ENCODE measurements at regions not wholly inside any gene's neighbourhood (a gene's known extent, or its start where the extent isn't known, plus 50 kb on each side); places are given as distances from the start of the nearest gene placed in this dataset.

GRCh38 chr1:80673935-80674597 lies 1126.7 kb upstream of the ADGRL2 start:
- no peak for DNase-seq

GRCh38 chr1:80668372-80668771 lies 1132.4 kb upstream of the ADGRL2 start:
- no peak for DNase-seq

GRCh38 chr1:80666073-80666472 lies 1134.7 kb upstream of the ADGRL2 start:
- no peak for DNase-seq

DNA sequence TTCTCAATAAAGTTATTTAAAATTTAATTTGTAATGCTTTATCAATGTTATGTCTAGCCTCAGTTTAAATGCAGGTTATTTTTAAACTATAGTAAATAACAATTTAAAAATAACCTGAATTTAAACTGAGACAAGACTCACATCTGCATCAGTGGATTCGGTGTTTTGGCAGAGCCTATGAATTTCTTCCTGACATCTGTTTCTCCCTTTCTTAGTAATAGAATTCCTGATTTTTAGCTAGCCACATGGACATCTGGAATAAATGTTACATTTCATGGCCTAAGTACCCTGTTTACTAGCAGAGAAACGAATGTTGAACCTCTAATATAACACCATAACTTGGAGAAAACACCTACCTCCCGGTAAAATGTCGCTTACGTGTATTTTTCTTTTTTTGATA lies 1141.6 kb upstream of the ADGRL2 start:
- DNase-seq, result no peak

DNA sequence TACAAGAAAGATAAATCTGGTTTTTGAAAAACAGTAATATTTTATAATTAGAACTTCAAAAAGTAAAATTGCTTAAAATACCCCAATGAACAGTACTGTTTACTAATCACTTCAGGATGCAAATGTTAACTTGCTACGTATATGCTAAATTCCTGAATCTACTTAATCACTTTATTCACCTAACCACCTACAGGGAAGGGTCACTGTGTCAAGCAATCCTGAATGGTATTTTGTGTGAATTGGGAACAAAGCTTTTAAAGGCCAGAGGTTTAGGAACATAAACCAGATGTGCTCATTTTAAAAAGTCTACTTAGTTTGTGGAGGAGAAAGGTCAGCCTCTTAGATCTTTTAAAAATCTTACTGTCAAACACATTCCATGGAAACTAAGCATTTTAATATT lies 1143.0 kb upstream of the ADGRL2 start:
- DNase-seq, result no peak

DNA sequence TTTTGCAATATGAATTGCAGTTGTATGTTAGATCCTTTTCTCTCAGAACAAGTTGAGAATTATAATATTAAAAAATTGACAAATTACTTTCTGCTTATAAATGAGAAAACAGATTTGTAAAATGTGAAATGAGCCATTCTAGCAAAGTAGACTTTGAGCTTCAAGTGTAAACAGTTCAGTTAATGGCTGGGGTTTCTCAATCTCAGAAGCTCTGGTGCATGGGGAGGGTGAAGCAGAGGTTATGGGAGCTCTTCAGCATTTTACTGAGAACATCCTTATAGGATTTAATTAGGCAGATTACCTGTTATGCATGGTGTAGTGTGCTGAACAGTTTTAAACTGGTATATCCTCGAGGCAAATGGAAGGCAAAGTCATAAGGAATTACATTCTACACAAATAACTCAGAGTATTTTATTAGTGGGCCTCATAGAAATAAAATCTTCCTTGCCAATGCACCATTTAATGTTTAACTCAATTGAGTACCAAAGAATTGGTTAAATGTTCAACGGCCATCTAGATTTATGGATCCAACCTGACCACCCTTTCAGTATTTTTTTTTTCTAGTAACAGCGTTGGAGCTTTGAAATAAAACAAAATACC lies 1143.6 kb upstream of the ADGRL2 start:
- no peak for DNase-seq

DNA sequence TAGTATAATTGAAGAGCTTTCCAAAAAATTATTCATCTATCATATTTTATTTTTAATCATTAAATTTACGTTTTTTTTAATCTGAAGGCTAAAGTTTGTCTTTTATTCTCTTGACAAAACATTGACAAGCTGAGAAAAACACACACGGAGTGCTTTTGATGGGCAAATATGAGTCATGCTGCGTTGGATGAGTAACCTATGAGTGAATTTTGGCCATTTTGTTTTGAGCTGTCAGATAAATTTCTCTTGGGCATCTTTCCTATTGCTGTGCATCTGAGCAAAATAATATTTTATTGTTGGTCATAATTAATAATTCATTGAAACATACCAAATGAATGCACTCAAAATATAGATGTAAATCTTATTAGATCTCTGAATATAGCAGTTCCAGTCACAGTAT lies 1144.1 kb upstream of the ADGRL2 start:
- no peak for DNase-seq

DNA sequence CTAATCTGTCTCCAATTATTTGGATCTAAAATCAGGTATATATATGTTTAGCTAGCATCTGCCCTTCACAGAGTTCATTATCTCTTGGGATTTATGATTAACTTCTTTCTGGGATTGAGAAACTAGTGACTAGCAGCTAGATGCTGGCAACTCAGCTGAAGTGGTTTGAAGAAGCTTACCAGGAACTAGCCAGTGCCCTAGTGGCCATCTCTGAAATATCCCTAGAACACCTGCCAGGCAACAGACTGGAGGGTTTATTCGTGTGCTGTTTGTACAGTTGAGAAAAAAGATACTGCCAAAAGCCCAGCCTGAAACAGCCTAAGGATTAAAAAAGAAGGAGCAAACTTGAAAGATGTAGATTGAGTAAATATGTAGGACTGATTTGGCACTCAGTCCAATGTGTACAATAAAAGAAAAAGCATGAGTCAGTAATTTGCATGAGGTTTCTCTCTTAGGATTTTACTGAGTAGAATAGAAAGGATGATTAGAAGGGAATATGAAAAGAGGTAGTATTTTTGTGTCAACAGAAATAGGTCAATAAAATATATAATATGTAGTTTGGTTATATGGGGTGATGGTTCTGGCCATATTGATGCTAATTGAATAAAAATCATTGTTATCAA lies 1144.6 kb upstream of the ADGRL2 start:
- DNase-seq, result peak; percentile 2

DNA sequence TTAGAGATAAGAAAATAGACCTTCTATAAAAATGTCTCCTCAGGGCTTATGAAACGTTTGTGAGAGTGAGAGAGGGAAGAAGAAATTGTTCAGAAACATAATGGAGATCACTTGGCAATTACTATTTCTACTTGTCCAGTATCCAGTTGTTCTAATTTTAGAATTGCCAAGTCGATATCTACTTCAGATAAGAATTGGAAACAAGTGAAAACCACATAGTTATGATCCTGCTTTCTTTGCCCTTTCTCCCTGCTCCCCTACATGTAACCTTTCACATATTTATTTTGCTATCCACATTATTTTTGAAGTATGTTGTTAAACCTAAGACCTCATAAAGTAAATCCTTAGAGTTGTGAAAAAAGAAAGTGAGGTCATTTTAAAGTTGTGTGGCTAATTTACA lies 1154.7 kb upstream of the ADGRL2 start:
- no peak for DNase-seq

GRCh38 chr1:80645621-80646020 lies 1155.1 kb upstream of the ADGRL2 start:
- DNase-seq, result no peak

- no peak for DNase-seq
Measured at GRCh38 chr1:80640978-80641377, 1159.8 kb upstream of the ADGRL2 start.

DNA sequence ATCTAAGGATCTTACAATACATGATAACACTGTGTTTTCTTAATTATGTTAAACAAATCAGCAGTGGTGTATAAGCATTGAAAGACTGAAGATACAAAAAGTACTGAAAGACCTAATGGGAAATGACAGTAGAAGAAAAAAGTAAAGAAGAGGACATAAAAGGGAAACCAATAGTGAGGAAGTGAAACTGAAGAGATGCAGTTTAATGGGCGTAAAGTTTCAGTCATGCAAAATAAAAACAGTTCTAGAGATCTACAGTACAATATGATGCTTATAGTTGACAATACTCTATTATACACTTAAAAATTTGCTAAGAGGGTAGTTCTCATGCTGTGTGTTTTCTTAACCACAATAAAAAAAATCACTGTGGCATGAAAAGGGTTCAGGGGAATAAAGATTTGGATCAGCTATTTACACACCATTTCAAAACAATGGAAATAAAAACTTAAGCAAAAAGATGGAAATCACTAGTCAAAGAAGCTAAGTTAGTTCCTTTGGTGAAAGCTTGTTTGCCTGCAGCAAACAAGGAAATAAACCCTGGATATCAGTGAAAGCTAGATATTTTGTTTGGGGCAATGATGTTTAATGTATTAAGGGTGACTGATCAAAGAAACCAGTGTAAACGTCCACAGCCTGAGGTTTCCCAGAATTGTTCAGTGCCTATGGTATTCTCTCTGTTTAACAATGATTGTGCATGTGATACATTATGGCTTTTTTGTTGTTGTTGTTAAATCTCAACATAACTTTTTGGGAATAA lies 1160.8 kb upstream of the ADGRL2 start:
- no peak for DNase-seq

- no peak for DNase-seq
Measured at GRCh38 chr1:80633947-80634706, 1166.6 kb upstream of the ADGRL2 start.

DNA sequence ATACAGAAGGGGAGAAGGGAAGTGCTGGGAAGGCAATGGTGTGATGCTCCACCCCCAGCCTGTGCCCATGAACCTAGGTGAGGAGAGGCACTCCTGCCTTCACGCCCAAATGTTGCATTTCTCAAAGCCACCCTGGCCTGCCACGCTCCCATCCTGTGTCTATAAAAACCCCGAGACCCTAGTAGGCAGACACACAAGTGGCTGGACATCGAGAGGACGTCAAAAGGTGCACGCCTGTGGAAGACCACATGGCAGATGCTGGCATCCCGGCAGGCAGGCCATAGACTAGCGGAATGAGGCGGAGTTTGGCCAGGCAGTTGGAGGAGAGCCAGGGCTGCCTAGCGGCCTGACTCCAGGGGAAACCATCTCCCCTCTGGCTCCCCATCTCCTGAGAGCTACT lies 1168.5 kb upstream of the ADGRL2 start:
- DNase-seq, result no peak

- DNase-seq, result no peak
Measured at GRCh38 chr1:80629304-80629837, 1171.4 kb upstream of the ADGRL2 start.

DNA sequence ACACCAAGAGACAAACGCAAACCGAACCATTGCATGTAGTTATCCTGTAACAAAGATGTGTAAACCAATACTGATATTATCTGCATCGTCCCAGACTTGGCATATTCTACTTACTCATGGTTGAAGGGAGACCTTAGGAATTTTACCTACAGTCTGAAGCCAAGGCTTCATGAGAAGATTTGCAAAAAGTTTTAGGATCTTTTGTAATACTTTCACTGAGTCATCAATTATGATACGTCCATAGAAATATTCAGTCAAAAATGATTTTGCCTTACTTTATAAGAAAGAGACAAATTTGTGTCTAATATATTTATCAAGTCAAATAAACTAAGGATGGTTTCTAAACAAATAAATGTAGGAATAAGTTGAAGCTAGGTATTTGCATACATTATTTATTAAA lies 1176.1 kb upstream of the ADGRL2 start:
- DNase-seq, result no peak

DNA sequence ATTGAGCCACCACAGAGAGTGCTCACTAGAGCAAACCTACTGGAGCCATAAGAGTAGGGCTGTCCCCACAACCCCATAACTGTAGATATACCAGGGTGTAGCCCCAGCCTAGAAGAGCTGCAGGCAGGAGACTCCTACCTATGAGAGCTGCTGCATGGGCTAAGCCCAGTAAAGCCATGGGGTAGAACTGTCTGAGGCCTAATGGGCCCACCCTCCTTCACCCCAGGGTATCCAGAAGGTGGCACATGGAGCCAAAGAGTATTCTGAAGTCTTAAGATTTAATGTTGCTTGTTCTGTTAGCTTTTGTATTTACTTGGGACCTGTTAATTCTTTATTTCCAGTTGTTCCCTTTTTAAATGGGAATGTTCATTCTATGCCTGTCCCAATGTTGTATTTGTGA lies 1193.7 kb upstream of the ADGRL2 start:
- DNase-seq, result no peak

DNA sequence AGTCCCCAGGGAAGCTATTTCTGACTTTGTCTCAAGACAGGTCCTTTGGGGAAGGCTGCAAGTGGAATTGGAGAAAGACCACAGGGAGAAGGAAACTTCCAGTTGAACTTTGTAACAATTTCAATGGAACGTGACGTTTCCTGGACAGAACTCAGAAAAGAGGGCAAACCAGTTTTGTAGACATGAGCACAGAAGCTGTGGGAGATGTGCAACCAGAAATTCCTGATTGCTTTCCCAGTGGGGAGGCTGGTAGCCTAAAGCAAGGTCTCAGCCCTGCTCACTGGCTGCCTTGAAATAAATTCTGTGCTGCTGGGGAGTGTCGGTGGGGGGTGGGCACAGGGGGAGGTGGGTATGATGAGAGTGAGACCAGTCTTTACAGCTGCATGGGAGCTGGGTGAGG lies 1206.7 kb upstream of the ADGRL2 start:
- no peak for DNase-seq

GRCh38 chr1:80593197-80593596 lies 1207.5 kb upstream of the ADGRL2 start:
- DNase-seq, result no peak

DNA sequence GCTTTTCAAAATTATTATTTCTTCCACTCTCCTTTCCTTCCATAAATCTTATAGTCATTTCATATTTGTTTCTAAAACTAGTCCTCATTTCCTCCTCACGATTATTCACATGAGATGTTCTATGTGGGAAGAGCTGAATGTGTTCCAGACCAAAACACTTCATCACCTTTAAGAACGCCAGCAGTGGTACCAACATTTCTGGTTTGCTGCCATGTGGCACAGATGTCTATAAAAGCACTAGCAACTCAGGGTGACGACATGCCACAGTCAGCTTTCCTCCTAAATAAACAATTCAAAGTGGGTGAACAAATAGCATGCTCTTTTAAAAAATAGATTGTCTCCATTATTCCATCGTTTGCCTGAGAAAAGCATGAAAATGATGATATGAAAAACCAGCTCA lies 1217.8 kb upstream of the ADGRL2 start:
- no peak for DNase-seq

GRCh38 chr1:80579055-80579454 lies 1221.7 kb upstream of the ADGRL2 start:
- no peak for DNase-seq

DNA sequence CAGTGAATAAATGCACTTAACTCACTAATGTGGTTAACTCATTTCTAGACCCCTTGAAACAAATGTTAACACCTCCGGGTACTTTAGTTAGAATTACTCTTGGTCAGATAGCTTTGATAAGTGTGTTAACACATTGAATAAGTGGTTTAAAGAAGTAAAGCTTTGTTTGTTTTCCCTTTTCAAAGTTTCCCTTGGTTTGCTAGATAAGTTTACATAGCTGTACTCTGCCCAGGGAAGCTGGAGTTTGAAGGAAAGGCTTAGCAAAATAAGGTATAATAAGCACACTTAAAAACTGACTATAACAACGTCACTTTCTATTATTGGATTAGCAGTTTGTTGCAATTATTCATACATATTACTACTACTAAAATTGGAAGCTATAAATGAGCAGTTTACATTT lies 1233.9 kb upstream of the ADGRL2 start:
- DNase-seq, result no peak

GRCh38 chr1:80566123-80566522 lies 1234.6 kb upstream of the ADGRL2 start:
- DNase-seq, result no peak

Measured in hematopoietic multipotent progenitor cell treated with erythropoietin and hydrocortisone succinate and interleukin-3 and kit ligand, for 6 days (in vitro differentiated cells).